ENCODE measurements at regions not wholly inside any gene's neighbourhood (a gene's known extent, or its start where the extent isn't known, plus 50 kb on each side); places are given as distances from the start of the nearest gene placed in this dataset.
"Not testable (repeated sequence)": the region's sequence is repeated elsewhere in the genome, so short reads cannot be mapped to it uniquely, and the experiment has no call there.

GRCh38 chr4:186775902-186776301 is 52.2 kb upstream of the FAT1 start:
- no peak for DNase-seq (ENCODE audit: low spot score)

- DNase-seq (ENCODE audit: low spot score): no peak
Observed at GRCh38 chr4:186778134-186778533, 54.5 kb upstream of the FAT1 start.

- no peak for DNase-seq (ENCODE audit: low spot score)
Observed at GRCh38 chr4:186780291-186781031, 56.8 kb upstream of the FAT1 start.

DNA sequence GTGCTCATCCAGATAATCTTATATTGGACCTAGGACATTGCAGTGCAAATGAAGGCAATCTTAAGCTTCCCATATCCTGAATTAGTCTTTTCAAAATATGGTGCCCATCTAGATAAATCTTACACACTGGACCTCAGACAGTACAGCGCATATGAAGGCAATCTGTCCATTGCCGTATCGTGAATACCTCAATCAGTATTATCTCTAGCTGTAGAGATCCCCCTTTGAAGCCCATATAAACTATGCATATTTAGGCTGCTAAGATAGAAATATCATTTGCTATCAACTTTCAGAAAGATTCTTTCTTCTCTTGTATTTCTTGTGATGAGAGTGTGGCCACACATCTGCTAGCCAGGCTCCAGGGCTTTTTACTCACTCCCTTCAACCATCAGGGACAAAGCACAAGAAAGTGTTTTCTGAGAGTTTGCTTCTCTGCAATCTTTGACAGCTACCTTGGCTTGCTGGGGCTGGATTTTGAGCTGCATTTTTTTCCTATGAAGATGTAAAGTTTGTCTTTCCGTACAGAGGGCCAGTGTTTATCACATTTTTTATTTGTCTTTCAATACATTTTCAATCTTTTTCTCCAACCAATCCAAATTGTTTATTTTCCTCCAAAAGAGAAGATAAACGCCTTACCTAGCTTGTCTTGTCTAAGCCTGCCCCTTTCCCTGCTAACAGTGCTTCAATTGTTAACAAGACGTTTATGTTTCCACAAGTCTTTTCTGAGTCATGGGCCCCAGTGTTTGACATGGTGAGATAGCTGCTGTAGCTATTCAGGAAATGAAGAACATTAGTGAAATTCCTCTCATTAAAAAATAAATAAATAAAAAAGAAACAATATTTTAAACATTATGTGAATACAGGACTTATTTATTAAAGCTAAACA is 57.6 kb upstream of the FAT1 start:
- DNase-seq (ENCODE audit: low spot score): no peak

- DNase-seq (ENCODE audit: low spot score): no peak
Observed at GRCh38 chr4:186782302-186782701, 58.6 kb upstream of the FAT1 start.

DNA sequence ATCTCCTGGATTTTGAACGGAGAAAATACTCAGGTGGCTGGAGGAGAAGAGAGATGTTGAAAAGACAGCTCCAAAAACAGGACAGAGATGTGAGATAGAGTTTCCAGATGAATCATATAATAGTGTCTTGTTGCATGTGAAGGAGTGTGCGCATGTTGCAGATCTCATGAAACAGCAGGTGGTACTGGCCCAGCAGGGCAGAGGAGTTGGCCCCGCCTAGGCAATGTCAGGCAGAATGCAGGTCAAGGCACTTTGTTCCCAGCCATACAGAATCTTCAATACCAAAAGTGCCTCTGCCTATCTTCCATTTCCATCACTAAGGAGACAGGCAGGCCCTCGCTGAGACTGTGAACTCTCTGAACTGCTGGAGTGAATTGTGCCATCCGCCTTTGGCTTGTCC is 63.9 kb upstream of the FAT1 start:
- no peak for DNase-seq (ENCODE audit: low spot score)

DNA sequence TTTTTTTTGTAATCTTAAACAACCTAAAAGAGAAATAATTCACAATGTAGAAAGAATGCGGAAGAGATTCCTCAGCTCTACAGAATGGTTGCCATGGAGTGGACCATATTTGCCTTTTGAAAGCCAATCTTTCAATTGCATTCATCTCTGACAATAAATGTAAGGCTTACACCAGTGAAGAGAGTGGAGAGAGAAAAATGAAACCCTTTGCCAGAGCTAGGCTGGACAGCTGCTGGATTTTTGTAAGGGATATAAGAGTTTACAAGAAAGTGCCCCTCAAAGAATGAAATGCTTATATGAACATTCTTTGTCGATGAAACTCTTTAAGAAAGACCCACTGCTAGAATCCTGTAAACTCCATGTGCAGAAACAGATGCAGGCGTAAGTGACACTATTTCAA is 66.0 kb upstream of the FAT1 start:
- no peak for DNase-seq (ENCODE audit: low spot score)

DNA sequence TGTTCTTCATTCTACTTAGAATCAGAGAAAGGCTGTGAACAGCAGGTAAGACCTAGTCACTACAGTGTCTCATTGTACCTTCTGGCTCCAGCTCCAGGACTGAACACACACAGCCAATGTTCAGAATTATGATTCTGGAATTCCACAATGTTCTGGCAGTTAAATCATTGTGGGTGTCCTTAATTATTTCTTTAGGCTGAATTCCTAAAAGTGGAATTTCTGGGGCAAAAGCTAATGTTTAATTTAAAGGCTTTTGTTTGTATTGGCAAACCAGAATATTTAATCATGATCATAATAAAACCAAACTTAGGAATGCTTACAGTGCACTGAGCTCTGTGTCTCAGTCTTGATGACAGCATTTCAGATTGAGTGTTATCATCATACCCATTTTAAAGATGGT is 67.0 kb upstream of the FAT1 start:
- DNase-seq (ENCODE audit: low spot score): no peak

GRCh38 chr4:186792728-186793366 is 69.2 kb upstream of the FAT1 start:
- DNase-seq (ENCODE audit: low spot score): no peak

- no peak for DNase-seq (ENCODE audit: low spot score)
Observed at GRCh38 chr4:186798951-186799659, 75.4 kb upstream of the FAT1 start.

GRCh38 chr4:186805020-186805820 is 81.6 kb upstream of the FAT1 start:
- DNase-seq (ENCODE audit: low spot score): no peak

DNA sequence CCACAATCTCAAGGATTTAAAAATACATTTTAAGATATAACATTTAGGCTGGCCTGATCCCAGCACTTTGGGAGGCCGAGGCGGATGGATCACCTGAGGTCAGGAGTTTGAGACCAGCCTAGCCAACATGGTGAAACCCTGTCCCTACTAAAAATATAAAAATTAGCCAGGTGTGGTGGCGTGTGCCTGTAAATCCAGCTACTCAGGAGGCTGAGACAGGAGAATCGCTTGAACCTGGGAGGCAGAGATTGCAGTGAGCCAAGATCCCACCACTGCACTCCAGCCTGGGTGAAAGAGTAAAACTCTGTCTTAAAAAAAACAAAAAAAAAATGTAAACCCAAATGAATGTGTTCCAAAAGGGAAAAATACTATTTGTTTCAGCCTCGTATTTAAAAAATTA is 82.3 kb upstream of the FAT1 start:
- DNase-seq (ENCODE audit: low spot score): not testable (repeated sequence)

DNA sequence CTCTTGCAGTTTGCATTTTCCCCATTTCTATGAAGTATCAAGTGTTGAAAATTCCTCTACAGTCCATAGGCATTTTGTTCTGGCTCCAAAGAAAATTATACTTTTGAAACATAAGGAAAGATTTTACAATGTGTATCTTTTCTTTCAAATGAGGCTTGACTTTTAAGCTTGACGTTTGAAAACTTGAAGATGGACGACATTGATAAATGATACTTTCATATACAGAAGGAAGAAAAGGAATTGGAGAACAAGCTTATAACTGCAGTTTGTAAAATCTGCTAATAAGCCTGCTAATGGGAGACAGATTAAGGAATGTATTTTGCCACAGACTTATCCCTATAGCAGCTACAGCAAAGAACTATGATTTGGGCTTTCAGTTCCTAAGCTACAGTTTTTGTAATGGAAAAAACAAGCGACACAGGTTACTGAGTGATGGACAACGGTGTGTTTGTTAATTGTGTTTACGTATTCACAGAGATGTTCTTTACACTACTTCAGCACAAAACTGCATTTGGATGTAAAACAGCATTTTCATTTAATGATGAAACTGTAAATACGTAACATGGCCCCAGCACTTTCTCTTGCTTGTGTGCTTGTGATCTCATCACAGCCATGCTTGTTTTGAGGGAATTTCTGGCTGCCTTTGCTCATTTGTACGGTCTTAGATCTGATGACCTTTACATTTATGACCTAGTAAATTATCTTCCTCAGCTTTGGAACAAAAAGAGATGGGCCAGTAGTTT is 83.2 kb upstream of the FAT1 start:
- DNase-seq (ENCODE audit: low spot score): no peak

DNA sequence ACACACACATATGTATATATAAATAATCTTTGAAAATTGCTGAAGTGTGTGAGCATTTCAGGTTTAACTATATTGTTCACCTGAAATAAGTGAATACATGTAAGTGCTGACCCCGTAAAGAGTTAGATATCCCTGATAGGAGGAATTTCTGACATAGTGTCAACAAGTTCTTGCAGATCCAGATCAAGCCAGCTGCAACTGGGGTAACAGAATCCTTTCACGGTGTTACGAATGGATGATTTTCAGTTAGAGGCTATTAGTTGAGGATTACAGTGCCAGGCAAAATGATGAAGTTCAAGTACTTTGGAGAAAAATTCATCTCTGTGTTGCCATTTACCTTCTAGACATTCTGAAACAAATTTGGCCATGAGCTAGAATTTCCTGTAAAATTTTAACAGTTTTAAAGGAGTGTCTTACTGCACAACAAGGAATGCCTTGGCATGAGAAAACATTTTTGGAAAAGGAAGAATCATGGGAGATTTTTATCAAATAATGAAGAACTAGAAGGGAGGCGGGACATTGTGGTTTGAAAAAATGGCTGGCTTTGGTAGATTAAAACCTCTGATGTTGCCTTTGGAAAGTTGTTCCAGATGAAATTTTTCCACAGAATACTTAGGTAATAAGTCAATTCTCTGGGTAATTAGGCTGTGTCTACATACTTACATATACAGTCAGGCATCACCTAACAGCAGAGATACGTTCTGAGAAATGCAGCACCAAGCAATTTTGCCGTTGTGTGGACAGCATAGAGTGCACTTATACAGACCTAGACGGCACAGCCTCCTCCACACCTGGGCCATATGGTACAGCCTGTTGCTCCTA is 84.4 kb upstream of the FAT1 start:
- no peak for DNase-seq (ENCODE audit: low spot score)

GRCh38 chr4:186808630-186809018 is 85.0 kb upstream of the FAT1 start:
- DNase-seq (ENCODE audit: low spot score): no peak

GRCh38 chr4:186809070-186809469 is 85.4 kb upstream of the FAT1 start:
- no peak for DNase-seq (ENCODE audit: low spot score)

GRCh38 chr4:186810613-186811150 is 87.0 kb upstream of the FAT1 start:
- no peak for DNase-seq (ENCODE audit: low spot score)

GRCh38 chr4:186812592-186812991 is 88.9 kb upstream of the FAT1 start:
- no peak for DNase-seq (ENCODE audit: low spot score)

DNA sequence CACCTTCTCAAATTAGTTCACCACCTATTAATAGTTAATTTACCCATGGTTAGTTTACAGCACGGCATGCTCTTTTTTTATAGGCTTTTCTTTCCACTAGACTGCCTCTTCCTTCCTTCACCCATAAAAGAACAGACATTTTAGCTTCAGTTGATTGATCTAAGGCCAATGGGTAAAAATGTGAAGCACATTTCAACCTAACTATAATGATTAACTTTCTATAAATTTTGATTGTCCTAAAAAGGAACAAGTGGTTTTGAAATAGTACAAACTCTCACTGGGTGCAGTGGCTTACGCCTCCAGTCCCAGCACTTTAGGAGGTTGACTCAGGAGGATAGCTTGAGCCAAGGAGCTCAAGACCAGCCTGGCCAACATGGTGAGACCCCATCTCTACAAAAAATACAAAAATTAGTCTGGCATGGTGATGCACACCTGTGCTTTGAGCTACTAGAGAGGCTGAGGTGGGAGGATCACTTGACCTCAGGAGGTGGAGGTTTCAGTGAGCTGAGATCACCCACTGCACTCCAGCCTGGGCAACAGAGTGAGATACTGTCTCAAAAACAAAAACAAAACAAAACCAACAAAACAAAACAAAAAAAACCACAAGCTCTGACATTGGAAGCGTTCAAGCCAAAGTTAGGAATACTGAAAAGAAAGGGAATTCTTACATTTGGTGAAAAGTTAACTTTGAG is 89.9 kb upstream of the FAT1 start:
- DNase-seq (ENCODE audit: low spot score): no peak

Measured in CD4-positive, alpha-beta T cell treated with Interleukin-15 for 4 hours (primary cell).